H9 (cell line): ENCODE measurements at regions not wholly inside any gene's neighbourhood (a gene's known extent, or its start where the extent isn't known, plus 50 kb on each side); places are given as distances from the start of the nearest gene placed in this dataset.

ENCODE experiments used
- DNase-seq: peaks from one replicate; pipeline ENCODE4 v3.0.0-alpha.2; 2017
- H2AFZ ChIP-seq: one replicate; pipeline ENCODE4 v1.6.1; 2013; ENCODE audit warnings: mild to moderate bottlenecking, low read length, control low read depth, moderate library complexity
- H2AK5ac ChIP-seq: 2 replicates; pipeline ENCODE4 v1.6.1; 2013; ENCODE audit warnings: low read length, control low read depth, mixed read lengths; ENCODE audit not compliant: insufficient read length
- H2BK120ac ChIP-seq: one replicate; pipeline ENCODE4 v1.6.1; 2013; ENCODE audit warnings: low read depth, mild to moderate bottlenecking, low read length, control low read depth, inconsistent platforms; ENCODE audit not compliant: poor library complexity, severe bottlenecking
- H2BK12ac ChIP-seq: 2 replicates; pipeline ENCODE4 v1.6.1; 2013; ENCODE audit warnings: low read length, control low read depth, mixed read lengths, low read depth; ENCODE audit not compliant: insufficient read length
- H2BK15ac ChIP-seq: 2 replicates; pipeline ENCODE4 v1.6.1; 2013; ENCODE audit warnings: low read depth, low read length, control low read depth
- H2BK20ac ChIP-seq: one replicate; pipeline ENCODE4 v1.6.1; 2013; ENCODE audit warnings: low read depth, mild to moderate bottlenecking, low read length, control low read depth, inconsistent platforms; ENCODE audit not compliant: poor library complexity, severe bottlenecking
- H2BK5ac ChIP-seq: 2 replicates; pipeline ENCODE4 v1.6.1; 2013; ENCODE audit warnings: low read length, control low read depth, mixed read lengths; ENCODE audit not compliant: insufficient read length
- H3K14ac ChIP-seq: 2 replicates; pipeline ENCODE4 v1.6.1; 2013; ENCODE audit warnings: low read length, control low read depth; ENCODE audit not compliant: insufficient read depth
- H3K18ac ChIP-seq: 2 replicates; pipeline ENCODE4 v1.6.1; 2013; ENCODE audit warnings: low read depth, mild to moderate bottlenecking, mixed read lengths, low read length, control low read depth; ENCODE audit not compliant: insufficient read length
- H3K23ac ChIP-seq: 2 replicates; pipeline ENCODE4 v1.6.1; 2013; ENCODE audit warnings: low read length, control low read depth, mixed read lengths, low read depth; ENCODE audit not compliant: insufficient read length
- H3K23me2 ChIP-seq: 2 replicates; pipeline ENCODE4 v1.6.1; 2013; ENCODE audit warnings: low read depth, mild to moderate bottlenecking, mixed read lengths, low read length, control low read depth; ENCODE audit not compliant: insufficient read length, poor library complexity, severe bottlenecking
- H3K27ac ChIP-seq: 2 replicates; pipeline ENCODE4 v1.5.1; 2013; ENCODE audit warnings: low read length, control low read depth, mixed read lengths, low read depth; ENCODE audit not compliant: insufficient read length
- H3K27me3 ChIP-seq: 2 replicates; pipeline ENCODE4 v1.6.1; 2013; ENCODE audit warnings: low read length, control low read depth, inconsistent platforms; ENCODE audit not compliant: insufficient read depth
- H3K4ac ChIP-seq: 2 replicates; pipeline ENCODE4 v1.6.1; 2013; ENCODE audit warnings: low read depth, mild to moderate bottlenecking, control low read depth, inconsistent platforms, low read length, moderate library complexity
- H3K4me1 ChIP-seq: 2 replicates; pipeline ENCODE4 v1.6.1; 2013; ENCODE audit warnings: low read length, control low read depth, inconsistent platforms; ENCODE audit not compliant: insufficient read depth
- H3K4me2 ChIP-seq: 2 replicates; pipeline ENCODE4 v1.6.1; 2013; ENCODE audit warnings: low read length, control low read depth, mixed read lengths; ENCODE audit not compliant: insufficient read length, insufficient read depth
- H3K56ac ChIP-seq: 2 replicates; pipeline ENCODE4 v1.6.1; 2013; ENCODE audit warnings: low read depth, mild to moderate bottlenecking, mixed read lengths, low read length, control low read depth; ENCODE audit not compliant: insufficient read length
- H3K79me1 ChIP-seq: 2 replicates; pipeline ENCODE4 v1.6.1; 2013; ENCODE audit warnings: low read depth, mild to moderate bottlenecking, moderate library complexity, low read length, control low read depth, inconsistent platforms; ENCODE audit not compliant: insufficient read depth, poor library complexity, severe bottlenecking
- H3K79me2 ChIP-seq: 2 replicates; pipeline ENCODE4 v1.6.1; 2013; ENCODE audit warnings: low read length, control low read depth, inconsistent platforms; ENCODE audit not compliant: insufficient read depth
- H3K9ac ChIP-seq: 2 replicates; pipeline ENCODE4 v1.6.1; 2013; ENCODE audit warnings: low read length, control low read depth, mixed read lengths; ENCODE audit not compliant: insufficient read length; ENCODE audit errors: extremely low read depth
- H3K9me3 ChIP-seq: one replicate; pipeline ENCODE4 v1.6.1; 2013; ENCODE audit warnings: low read depth, low read length, inconsistent platforms; ENCODE audit not compliant: control insufficient read depth
- H3T11ph ChIP-seq: one replicate; pipeline ENCODE4 v1.6.1; 2013; ENCODE audit warnings: mild to moderate bottlenecking, low read length, control low read depth, inconsistent platforms
- H4K20me1 ChIP-seq: one replicate; pipeline ENCODE4 v1.6.1; 2013; ENCODE audit not compliant: control insufficient read depth, insufficient read length, insufficient read depth
- H4K5ac ChIP-seq: 2 replicates; pipeline ENCODE4 v1.6.1; 2013; ENCODE audit warnings: low read depth, mild to moderate bottlenecking, mixed read lengths, low read length, control low read depth; ENCODE audit not compliant: insufficient read length
- H4K8ac ChIP-seq: replicated peaks from 2 replicates; pipeline ENCODE4 v1.6.1; 2013; ENCODE audit warnings: low read length, control low read depth, mixed read lengths, low read depth; ENCODE audit not compliant: insufficient read length
- H4K91ac ChIP-seq: 2 replicates; pipeline ENCODE4 v1.6.1; 2013; ENCODE audit warnings: low read depth, mild to moderate bottlenecking, moderate library complexity, mixed read lengths, low read length, control low read depth; ENCODE audit not compliant: insufficient read length
- H3K27ac Mint-ChIP-seq, 3 experiments: 2 replicates in 2 of 3; 3 replicates in 1 of 3; pipeline ENCODE4 v1.8.0; 2020 to 2021; ENCODE audit warnings: mixed read lengths in 3 of 3, mild to moderate bottlenecking in 1 of 3, moderate library complexity in 1 of 3
- H3K27me3 Mint-ChIP-seq: 2 replicates; pipeline ENCODE4 v1.8.0; 2021; ENCODE audit warnings: low read depth, mild to moderate bottlenecking, moderate library complexity, mixed read lengths
- H3K36me3 Mint-ChIP-seq, 3 experiments: 2 replicates in 2 of 3; 3 replicates in 1 of 3; pipeline ENCODE4 v1.8.0; 2020 to 2021; ENCODE audit warnings: low read depth in 3 of 3, mixed read lengths in 3 of 3; ENCODE audit not compliant: insufficient read depth in 1 of 3
- H3K4me1 Mint-ChIP-seq, 2 experiments: 2 replicates each; pipeline ENCODE4 v1.8.0; 2020; ENCODE audit warnings: mixed read lengths in 2 of 2
- H3K4me3 Mint-ChIP-seq, 2 experiments: 2 replicates in 1 of 2; 3 replicates in 1 of 2; pipeline ENCODE4 v1.8.0; 2020 to 2021; ENCODE audit warnings: mild to moderate bottlenecking in 2 of 2, mixed read lengths in 2 of 2, moderate library complexity in 1 of 2
- H3K9me3 Mint-ChIP-seq, 2 experiments: 2 replicates in 1 of 2; 3 replicates in 1 of 2; pipeline ENCODE4 v1.8.0; 2020; ENCODE audit warnings: mild to moderate bottlenecking in 2 of 2, mixed read lengths in 2 of 2, moderate library complexity in 1 of 2
- WGBS: extraction: QIAGEN DNeasy Blood & Tissue Kit; methylation state at CpG from one replicate; pipeline ENCODE4 v1.1.7; 2013; ENCODE audit warnings: missing lambda C conversion rate, low lambda C conversion rate, mixed read lengths; ENCODE audit not compliant: insufficient read length; ENCODE audit errors: extremely low coverage; 5-methylcytosine and 5-hydroxymethylcytosine counted together
- TF ChIP-seq, protein P1 (sequence below): fragments of 200-600 bp; sonication (generic); conservative IDR thresholded peaks from 3 replicates; pipeline ENCODE4 v1.8.0; 2021; ENCODE audit warnings: antibody characterized with exemption, mild to moderate bottlenecking

DNA sequence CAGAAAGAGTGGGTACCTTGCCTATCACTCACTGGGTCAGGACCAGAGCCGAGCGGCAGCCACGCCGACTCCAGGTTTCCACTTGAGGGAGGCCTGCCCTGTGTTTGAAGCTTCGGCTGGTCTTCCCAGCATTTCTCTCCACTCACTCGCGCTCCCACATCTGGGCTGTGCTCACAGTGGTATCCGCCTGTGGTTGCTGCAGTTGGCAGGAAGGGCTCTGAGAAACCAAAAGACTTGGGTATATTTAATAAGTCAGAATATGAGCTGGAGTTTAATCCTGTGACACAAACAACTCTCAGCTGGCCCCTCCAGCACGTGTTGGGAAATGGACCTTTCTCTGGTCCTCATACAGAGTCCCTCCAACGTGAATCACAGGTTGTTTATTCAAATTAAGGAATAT lies 70.9 kb downstream of the SPRY4 start:
- no peak overlapping the region for H3K4ac ChIP-seq
- no peak overlapping the region for H3K4me2 ChIP-seq
- no peak overlapping the region for H4K8ac ChIP-seq
- TF ChIP-seq, protein P1, sequence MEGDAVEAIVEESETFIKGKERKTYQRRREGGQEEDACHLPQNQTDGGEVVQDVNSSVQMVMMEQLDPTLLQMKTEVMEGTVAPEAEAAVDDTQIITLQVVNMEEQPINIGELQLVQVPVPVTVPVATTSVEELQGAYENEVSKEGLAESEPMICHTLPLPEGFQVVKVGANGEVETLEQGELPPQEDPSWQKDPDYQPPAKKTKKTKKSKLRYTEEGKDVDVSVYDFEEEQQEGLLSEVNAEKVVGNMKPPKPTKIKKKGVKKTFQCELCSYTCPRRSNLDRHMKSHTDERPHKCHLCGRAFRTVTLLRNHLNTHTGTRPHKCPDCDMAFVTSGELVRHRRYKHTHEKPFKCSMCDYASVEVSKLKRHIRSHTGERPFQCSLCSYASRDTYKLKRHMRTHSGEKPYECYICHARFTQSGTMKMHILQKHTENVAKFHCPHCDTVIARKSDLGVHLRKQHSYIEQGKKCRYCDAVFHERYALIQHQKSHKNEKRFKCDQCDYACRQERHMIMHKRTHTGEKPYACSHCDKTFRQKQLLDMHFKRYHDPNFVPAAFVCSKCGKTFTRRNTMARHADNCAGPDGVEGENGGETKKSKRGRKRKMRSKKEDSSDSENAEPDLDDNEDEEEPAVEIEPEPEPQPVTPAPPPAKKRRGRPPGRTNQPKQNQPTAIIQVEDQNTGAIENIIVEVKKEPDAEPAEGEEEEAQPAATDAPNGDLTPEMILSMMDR = no peak
- no peak overlapping the region for H2BK12ac ChIP-seq
- H4K20me1 ChIP-seq = no peaks in the 10 kb centered on the region
- H2BK20ac ChIP-seq = no peak overlapping the region
- Mint-ChIP-seq H3K4me1 (peaks cover 9% of the 10 kb centered on the region in 2 experiments; a peak in 3 of 4 replicates), H3K4me3 (no peak overlapping the region), H3K27ac (peak overlapping the region in 2 of 3 experiments; percentile 69 to 78; a peak in 4 of 7 replicates), H3K36me3 (peaks cover 0 to 9% (median 6%) of the 10 kb centered on the region in 3 experiments; a peak in 4 of 7 replicates), H3K27me3 (no peaks in the 10 kb centered on the region), H3K9me3 (peaks cover 3 to 7% of the 10 kb centered on the region in 2 experiments; a peak in 4 of 5 replicates)
- no peak overlapping the region for H3K18ac ChIP-seq
- no peak for DNase-seq
- H2BK120ac ChIP-seq = no peak overlapping the region
- H3K23ac ChIP-seq = no peak overlapping the region
- H3K14ac ChIP-seq = no peak overlapping the region
- no peak overlapping the region for H3K9ac ChIP-seq
- no peak overlapping the region for H4K91ac ChIP-seq
- no peak overlapping the region for H2AK5ac ChIP-seq
- H2BK5ac ChIP-seq = no peak overlapping the region
- H3T11ph ChIP-seq = no peak overlapping the region
- H3K9me3 ChIP-seq = no peaks in the 10 kb centered on the region
- WGBS = no CpG with 5 or more reads among the region's 10 CpGs
- H3K56ac ChIP-seq = no peak overlapping the region
- H3K27me3 ChIP-seq = no peaks in the 10 kb centered on the region
- no peak overlapping the region for H4K5ac ChIP-seq
- no peak overlapping the region for H3K27ac ChIP-seq
- H3K79me1 ChIP-seq = no peaks in the 10 kb centered on the region
- no peaks in the 10 kb centered on the region for H3K79me2 ChIP-seq
- 0 out of 2 replicates have a peak, but pooled peaks cover 6% of the 10 kb centered on the region for H3K4me1 ChIP-seq
- no peak overlapping the region for H2AFZ ChIP-seq
- H2BK15ac ChIP-seq = no peak overlapping the region
- H3K23me2 ChIP-seq = no peaks in the 10 kb centered on the region
